ENCODE measurements at regions not wholly inside any gene's neighbourhood (a gene's known extent, or its start where the extent isn't known, plus 50 kb on each side); places are given as distances from the start of the nearest gene placed in this dataset.

GRCh38 chr4:104969394-104970082, 177.1 kb upstream of the TET2 start:
- no peak overlapping the region for H3K4me3 ChIP-seq (replicated peaks in 1 of 2; ENCODE audit: low read depth in 2 of 2, low read length in 2 of 2)
- TF ChIP-seq CTCF (IDR thresholded peaks at IDR 0.05; ENCODE audit: low read depth, low read length), result no peak
- DNase-seq (ENCODE audit: low read depth in 2 of 2), result no peak

- no peak overlapping the region for H3K4me3 ChIP-seq (replicated peaks in 1 of 2; ENCODE audit: low read depth in 2 of 2, low read length in 2 of 2)
- DNase-seq (ENCODE audit: low read depth in 2 of 2), result no peak
- TF ChIP-seq CTCF (IDR thresholded peaks at IDR 0.05; ENCODE audit: low read depth, low read length), result no peak
Measured at GRCh38 chr4:104971462-104971861, 175.2 kb upstream of the TET2 start.

DNA sequence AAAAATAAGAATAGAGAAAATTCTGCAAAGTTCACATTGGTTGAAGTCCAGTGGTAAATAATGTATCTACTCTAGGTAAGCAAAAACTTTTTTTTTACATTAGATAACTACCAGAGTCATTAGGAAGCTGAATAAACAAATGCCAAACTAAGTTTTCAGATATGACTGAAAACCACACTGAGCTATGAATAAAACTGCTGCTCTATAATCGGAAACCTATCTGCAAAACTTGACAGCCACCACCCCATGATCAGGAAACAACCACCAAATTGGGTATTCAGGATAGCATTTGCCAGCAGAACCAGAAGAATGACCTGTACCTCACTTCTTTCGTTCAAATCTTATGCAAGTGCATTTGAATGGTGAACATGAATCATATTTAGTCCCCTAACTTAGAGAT, 173.0 kb upstream of the TET2 start:
- H3K4me3 ChIP-seq (replicated peaks in 1 of 2; ENCODE audit: low read depth in 2 of 2, low read length in 2 of 2), result no peak overlapping the region
- no peak for TF ChIP-seq CTCF (IDR thresholded peaks at IDR 0.05; ENCODE audit: low read depth, low read length)
- DNase-seq (ENCODE audit: low read depth in 2 of 2), result no peak

DNA sequence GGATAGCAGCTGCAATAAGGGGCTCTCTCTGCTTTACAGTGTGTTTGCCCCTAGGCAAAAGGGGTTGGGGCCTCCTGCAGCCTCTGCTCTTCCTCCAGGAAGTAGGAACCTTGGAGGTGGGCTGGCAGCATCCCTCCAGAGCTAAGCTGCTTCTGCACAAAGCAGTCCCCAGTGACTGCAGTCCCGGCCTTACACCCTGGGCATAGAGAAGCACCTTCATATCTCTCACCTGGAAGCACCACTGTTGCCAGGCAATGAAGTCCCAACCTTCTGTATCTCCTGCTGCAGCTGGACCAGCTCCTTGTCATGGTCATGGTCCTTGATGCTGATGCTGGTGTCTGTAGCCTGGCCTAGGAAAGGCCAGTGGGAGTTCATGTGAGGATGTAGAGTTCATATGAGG, 171.1 kb upstream of the TET2 start:
- DNase-seq (ENCODE audit: low read depth in 2 of 2), result no peak
- TF ChIP-seq CTCF (IDR thresholded peaks at IDR 0.05; ENCODE audit: low read depth, low read length), result no peak
- no peak overlapping the region for H3K4me3 ChIP-seq (replicated peaks in 1 of 2; ENCODE audit: low read depth in 2 of 2, low read length in 2 of 2)

DNA sequence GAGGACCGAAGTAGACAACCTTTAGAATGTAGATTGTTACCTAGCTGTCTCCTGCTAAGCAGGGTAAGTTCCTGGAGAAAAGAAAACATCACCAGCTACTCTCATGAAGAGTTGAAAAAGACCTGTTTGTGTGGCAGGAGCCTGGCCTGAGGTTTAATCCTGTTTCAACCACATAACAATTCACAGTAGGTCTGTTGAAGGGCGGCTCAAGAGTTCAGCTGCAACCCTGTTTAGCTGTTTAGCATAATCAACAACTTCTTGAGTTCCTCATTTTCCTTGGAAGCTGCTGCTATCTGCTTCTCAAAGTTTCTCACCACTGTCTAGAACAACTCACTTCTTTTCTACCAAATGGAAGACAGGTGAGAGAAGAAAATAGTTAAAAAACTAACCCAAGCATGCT, 170.4 kb upstream of the TET2 start:
- no peak overlapping the region for H3K4me3 ChIP-seq (replicated peaks in 1 of 2; ENCODE audit: low read depth in 2 of 2, low read length in 2 of 2)
- TF ChIP-seq CTCF (IDR thresholded peaks at IDR 0.05; ENCODE audit: low read depth, low read length), result no peak
- no peak for DNase-seq (ENCODE audit: low read depth in 2 of 2)

GRCh38 chr4:104979083-104979760, 167.5 kb upstream of the TET2 start:
- DNase-seq (ENCODE audit: low read depth in 2 of 2), result no peak
- TF ChIP-seq CTCF (IDR thresholded peaks at IDR 0.05; ENCODE audit: low read depth, low read length), result no peak
- no peak overlapping the region for H3K4me3 ChIP-seq (replicated peaks in 1 of 2; ENCODE audit: low read depth in 2 of 2, low read length in 2 of 2)
